Stimulated activated CD4-positive, alpha-beta T cell treated with anti-CD3 and anti-CD28 coated beads, Interleukin-2, amount 100 ng/mL, for 24 hours (primary cell): ENCODE measurements at regions not wholly inside any gene's neighbourhood (a gene's known extent, or its start where the extent isn't known, plus 50 kb on each side); places are given as distances from the start of the nearest gene placed in this dataset.

Experiments used
- DNase-seq, 2 donors: peaks; one replicate each; pipeline ENCODE4 v3.0.0-alpha.2; 2020

- DNase-seq = no peak
These were observed 60.3 kb upstream of the SLC27A6 start for GRCh38 chr5:128904805-128905567.

- DNase-seq = peak; percentile 17 to 35
These were observed 59.6 kb upstream of the SLC27A6 start for GRCh38 chr5:128905568-128906110.

- DNase-seq = no peak
These were observed 51.7 kb upstream of the SLC27A6 start for GRCh38 chr5:128913551-128913950.
